GM23248 (cell line): ENCODE measurements at regions not wholly inside any gene's neighbourhood (a gene's known extent, or its start where the extent isn't known, plus 50 kb on each side); places are given as distances from the start of the nearest gene placed in this dataset.

Experiments
- EZH2 ChIP-seq: fragments of 200-600 bp; sonication (generic); IDR thresholded peaks from 2 replicates; pipeline ENCODE4 v1.6.1; 2018; ENCODE audit warnings: antibody characterized with exemption, mild to moderate bottlenecking; ENCODE audit not compliant: insufficient read depth, poor library complexity, severe bottlenecking
- EZH2phosphoT487 ChIP-seq: fragments of 200-600 bp; sonication (generic); IDR thresholded peaks from 2 replicates; pipeline ENCODE4 v1.6.1; 2018; ENCODE audit warnings: antibody characterized with exemption, moderate library complexity, mild to moderate bottlenecking, low read depth; ENCODE audit not compliant: insufficient read depth

- TF ChIP-seq EZH2phosphoT487 = no peak
- no peak for TF ChIP-seq EZH2
These were observed 105.7 kb upstream of the FAM20C start for GRCh38 chr7:86629-87028.
